Esophagus squamous epithelium (tissue), 4 donors: ENCODE measurements at regions not wholly inside any gene's neighbourhood (a gene's known extent, or its start where the extent isn't known, plus 50 kb on each side); places are given as distances from the start of the nearest gene placed in this dataset.

Source experiments
- CTCF ChIP-seq, 6 experiments: fragments of 450-650 bp in 4 of 6; fragments of 200-600 bp in 2 of 6; sonication (generic) in 2 of 6; IDR thresholded peaks; one replicate each; pipeline ENCODE4 v1.5.1; 2016 to 2019; ENCODE audit warnings: antibody characterized with exemption in 6 of 6, mild to moderate bottlenecking in 4 of 6, moderate library complexity in 4 of 6
- POLR2A ChIP-seq, 4 donors: fragments of 450-650 bp; IDR thresholded peaks; one replicate each; pipeline ENCODE4 v1.6.1; 2017; ENCODE audit warnings: antibody characterized with exemption in 4 of 4, mild to moderate bottlenecking in 4 of 4, moderate library complexity in 3 of 4

GRCh38 chr7:47038621-47039020, 543.3 kb downstream of the TNS3 start:
- TF ChIP-seq CTCF (IDR thresholded peaks at IDR 0.05) (no peak), POLR2A (IDR thresholded peaks at IDR 0.05) (no peak)
